RWPE2 (cell line): ENCODE measurements at regions not wholly inside any gene's neighbourhood (a gene's known extent, or its start where the extent isn't known, plus 50 kb on each side); places are given as distances from the start of the nearest gene placed in this dataset.

Experiments used
- ATAC-seq: fragments of 200-7000 bp; cut with Tn5 transposase; 3 replicates; pipeline ENCODE4 v1.9.1; 2021; ENCODE audit warnings: low read depth
- DNase-seq: peaks from one replicate; pipeline ENCODE4 v3.0.0-alpha.2; 2020; ENCODE audit warnings: low spot score
- H3K27ac ChIP-seq: fragments of 450-650 bp; 2 replicates; pipeline ENCODE4 v1.5.1; 2017; ENCODE audit warnings: mild to moderate bottlenecking; ENCODE audit not compliant: poor library complexity, severe bottlenecking
- H3K27me3 ChIP-seq: fragments of 250-450 bp; sonication (Bioruptor Pico); 2 replicates; pipeline ENCODE4 v1.5.1; 2021; ENCODE audit warnings: mild to moderate bottlenecking, moderate library complexity; ENCODE audit not compliant: insufficient read depth, poor library complexity, severe bottlenecking
- H3K36me3 ChIP-seq: fragments of 250-450 bp; sonication (Bioruptor Pico); 2 replicates; pipeline ENCODE4 v1.5.1; 2020; ENCODE audit warnings: low read depth, mild to moderate bottlenecking, moderate library complexity
- H3K4me1 ChIP-seq: fragments of 250-450 bp; sonication (Bioruptor Pico); 2 replicates; pipeline ENCODE4 v1.5.1; 2021; ENCODE audit warnings: mild to moderate bottlenecking, moderate library complexity; ENCODE audit not compliant: insufficient read depth, poor library complexity, severe bottlenecking
- H3K4me3 ChIP-seq: fragments of 250-450 bp; sonication (Bioruptor Pico); 2 replicates; pipeline ENCODE4 v1.5.1; 2021; ENCODE audit warnings: mild to moderate bottlenecking, moderate library complexity; ENCODE audit not compliant: severe bottlenecking
- H3K9me3 ChIP-seq: fragments of 250-450 bp; sonication (Bioruptor Pico); 2 replicates; pipeline ENCODE4 v1.5.1; 2021; ENCODE audit warnings: mild to moderate bottlenecking, moderate library complexity; ENCODE audit not compliant: severe bottlenecking
- CTCF ChIP-seq: fragments of 450-650 bp; IDR thresholded peaks from one replicate; pipeline ENCODE4 v1.5.1; 2017; ENCODE audit warnings: mild to moderate bottlenecking, moderate library complexity; ENCODE audit not compliant: poor library complexity, severe bottlenecking

GRCh38 chr4:33080275-33080674 is 2360.1 kb downstream of the PCDH7 start:
- Histone ChIP-seq H3K27me3 (no peaks in the 10 kb centered on the region), H3K4me3 (no peak overlapping the region), H3K4me1 (no peaks in the 10 kb centered on the region), H3K9me3 (no peaks in the 10 kb centered on the region), H3K27ac (no peak overlapping the region), H3K36me3 (no peaks in the 10 kb centered on the region)
- no peak for DNase-seq
- TF ChIP-seq CTCF = no peak
- no peak for ATAC-seq

GRCh38 chr4:33085709-33086108 is 2365.5 kb downstream of the PCDH7 start:
- Histone ChIP-seq H3K27ac (no peak overlapping the region), H3K36me3 (no peaks in the 10 kb centered on the region), H3K4me3 (no peak overlapping the region), H3K9me3 (no peaks in the 10 kb centered on the region), H3K27me3 (no peaks in the 10 kb centered on the region), H3K4me1 (no peaks in the 10 kb centered on the region)
- no peak for ATAC-seq
- DNase-seq = no peak
- no peak for TF ChIP-seq CTCF

- H3K36me3 ChIP-seq = no peaks in the 10 kb centered on the region
- H3K9me3 ChIP-seq = no peaks in the 10 kb centered on the region
- H3K4me3 ChIP-seq = no peak overlapping the region
- no peak for TF ChIP-seq CTCF
- no peak overlapping the region for H3K27ac ChIP-seq
- no peaks in the 10 kb centered on the region for H3K27me3 ChIP-seq
- no peak for ATAC-seq
- no peaks in the 10 kb centered on the region for H3K4me1 ChIP-seq
- DNase-seq = no peak
Observed at GRCh38 chr4:33086331-33086925, 2366.3 kb downstream of the PCDH7 start.

- no peaks in the 10 kb centered on the region for H3K27me3 ChIP-seq
- DNase-seq = no peak
- H3K4me1 ChIP-seq = no peaks in the 10 kb centered on the region
- no peak overlapping the region for H3K4me3 ChIP-seq
- no peak overlapping the region for H3K27ac ChIP-seq
- H3K9me3 ChIP-seq = no peaks in the 10 kb centered on the region
- no peaks in the 10 kb centered on the region for H3K36me3 ChIP-seq
- no peak for ATAC-seq
- no peak for TF ChIP-seq CTCF
Observed at GRCh38 chr4:33088713-33089112, 2368.5 kb downstream of the PCDH7 start.

- ATAC-seq (no peak), DNase-seq (no peak)
- Histone ChIP-seq H3K4me1 (no peaks in the 10 kb centered on the region), H3K27me3 (no peaks in the 10 kb centered on the region), H3K4me3 (no peak overlapping the region), H3K9me3 (no peaks in the 10 kb centered on the region), H3K27ac (no peak overlapping the region), H3K36me3 (no peaks in the 10 kb centered on the region)
- TF ChIP-seq CTCF = no peak
Observed at GRCh38 chr4:33090910-33091309, 2370.7 kb downstream of the PCDH7 start.
